ENCODE measurements at regions not wholly inside any gene's neighbourhood (a gene's known extent, or its start where the extent isn't known, plus 50 kb on each side); places are given as distances from the start of the nearest gene placed in this dataset.

GRCh38 chr9:119834064-119834620 lies 464.9 kb upstream of the BRINP1 start:
- Histone ChIP-seq H3K9me3 (ENCODE audit: control insufficient read depth, low read length) (no peaks in the 10 kb centered on the region), H3K36me3 (ENCODE audit: control insufficient read depth, insufficient read depth, low read length, severe bottlenecking) (no peaks in the 10 kb centered on the region), H3K27me3 (replicated peaks; ENCODE audit: control insufficient read depth, insufficient read depth, low read length) (no peaks in the 10 kb centered on the region), H3K4me1 (ENCODE audit: control insufficient read depth, insufficient read depth, low read length) (no peaks in the 10 kb centered on the region), H3K9ac (ENCODE audit: low read length) (no peak overlapping the region), H3K4me3 (ENCODE audit: low read length) (no peak overlapping the region)
- no peak for DNase-seq (ENCODE audit: low read depth)

DNA sequence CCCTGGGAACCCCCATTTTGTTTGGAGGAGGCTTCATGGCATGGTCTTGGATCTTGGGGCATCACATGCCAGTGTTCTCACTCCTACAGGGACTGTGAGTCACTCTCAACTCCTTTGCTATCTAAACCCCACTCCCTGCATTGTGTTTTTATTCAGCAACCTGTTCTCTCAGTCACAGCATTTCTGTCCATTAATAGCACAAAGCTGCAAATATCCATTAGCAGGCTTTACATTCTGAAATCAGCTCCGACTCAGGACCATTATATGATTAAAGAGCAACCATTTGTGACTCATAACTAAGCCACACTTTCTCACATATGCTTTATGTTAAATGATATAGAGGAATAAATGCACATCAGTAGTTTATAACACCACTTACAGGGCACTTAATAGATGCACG lies 462.1 kb upstream of the BRINP1 start:
- Histone ChIP-seq H3K4me3 (ENCODE audit: low read length) (no peak overlapping the region), H3K36me3 (ENCODE audit: control insufficient read depth, insufficient read depth, low read length, severe bottlenecking) (no peaks in the 10 kb centered on the region), H3K9me3 (ENCODE audit: control insufficient read depth, low read length) (no peaks in the 10 kb centered on the region), H3K9ac (ENCODE audit: low read length) (no peak overlapping the region), H3K27me3 (replicated peaks; ENCODE audit: control insufficient read depth, insufficient read depth, low read length) (no peaks in the 10 kb centered on the region), H3K4me1 (ENCODE audit: control insufficient read depth, insufficient read depth, low read length) (peaks cover 5% of the 10 kb centered on the region)
- DNase-seq (ENCODE audit: low read depth): no peak

DNA sequence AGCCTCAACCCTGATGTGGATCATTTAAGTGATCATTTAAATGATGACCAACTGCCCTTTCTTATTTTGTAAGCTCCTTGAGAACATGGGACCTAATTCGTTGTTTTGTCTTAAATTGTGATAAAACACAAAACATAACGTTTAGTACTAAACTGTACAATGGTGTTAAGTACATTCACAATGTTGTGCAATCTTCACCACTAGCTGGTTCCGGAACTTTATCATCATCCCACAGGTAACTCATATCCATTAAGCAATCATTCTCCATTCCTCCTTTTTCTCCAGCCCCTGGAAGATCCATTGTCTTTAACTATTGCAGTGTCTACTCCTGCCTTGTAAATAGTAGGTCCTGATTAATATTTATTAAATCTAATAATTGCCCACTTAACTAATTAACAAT lies 460.5 kb upstream of the BRINP1 start:
- Histone ChIP-seq H3K4me1 (ENCODE audit: control insufficient read depth, insufficient read depth, low read length) (peaks cover 5% of the 10 kb centered on the region), H3K4me3 (ENCODE audit: low read length) (no peak overlapping the region), H3K9me3 (ENCODE audit: control insufficient read depth, low read length) (no peaks in the 10 kb centered on the region), H3K27me3 (replicated peaks; ENCODE audit: control insufficient read depth, insufficient read depth, low read length) (peaks cover 10% of the 10 kb centered on the region), H3K9ac (ENCODE audit: low read length) (no peak overlapping the region), H3K36me3 (ENCODE audit: control insufficient read depth, insufficient read depth, low read length, severe bottlenecking) (no peaks in the 10 kb centered on the region)
- no peak for DNase-seq (ENCODE audit: low read depth)

- H3K4me1 ChIP-seq (ENCODE audit: control insufficient read depth, insufficient read depth, low read length): peaks cover 5% of the 10 kb centered on the region
- DNase-seq (ENCODE audit: low read depth): no peak
- peaks cover 10% of the 10 kb centered on the region for H3K27me3 ChIP-seq (replicated peaks; ENCODE audit: control insufficient read depth, insufficient read depth, low read length)
- no peaks in the 10 kb centered on the region for H3K36me3 ChIP-seq (ENCODE audit: control insufficient read depth, insufficient read depth, low read length, severe bottlenecking)
- no peak overlapping the region for H3K9ac ChIP-seq (ENCODE audit: low read length)
- H3K4me3 ChIP-seq (ENCODE audit: low read length): no peak overlapping the region
- no peaks in the 10 kb centered on the region for H3K9me3 ChIP-seq (ENCODE audit: control insufficient read depth, low read length)
Measured at GRCh38 chr9:119829186-119829585, 460.0 kb upstream of the BRINP1 start.

DNA sequence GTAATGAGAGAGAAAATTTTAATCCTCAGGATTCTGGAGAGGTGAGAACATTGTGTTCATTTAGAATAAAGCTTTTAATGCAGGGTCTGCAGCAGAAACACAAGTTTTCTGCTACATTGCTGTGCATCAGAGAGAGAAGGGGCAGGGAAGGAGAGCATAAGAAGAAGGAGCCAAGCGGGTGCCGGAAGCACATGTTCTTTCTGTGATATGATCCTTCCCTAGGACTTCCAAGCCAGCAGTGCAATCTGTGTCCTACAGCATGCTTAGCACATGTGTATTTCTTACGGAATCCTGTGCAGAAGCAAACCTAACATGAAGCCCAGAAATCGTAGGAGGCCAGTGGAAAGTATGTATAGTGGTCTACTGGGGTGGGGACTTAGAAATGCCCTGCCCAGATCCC lies 458.3 kb upstream of the BRINP1 start:
- DNase-seq (ENCODE audit: low read depth): no peak
- peaks cover 10% of the 10 kb centered on the region for H3K27me3 ChIP-seq (replicated peaks; ENCODE audit: control insufficient read depth, insufficient read depth, low read length)

DNA sequence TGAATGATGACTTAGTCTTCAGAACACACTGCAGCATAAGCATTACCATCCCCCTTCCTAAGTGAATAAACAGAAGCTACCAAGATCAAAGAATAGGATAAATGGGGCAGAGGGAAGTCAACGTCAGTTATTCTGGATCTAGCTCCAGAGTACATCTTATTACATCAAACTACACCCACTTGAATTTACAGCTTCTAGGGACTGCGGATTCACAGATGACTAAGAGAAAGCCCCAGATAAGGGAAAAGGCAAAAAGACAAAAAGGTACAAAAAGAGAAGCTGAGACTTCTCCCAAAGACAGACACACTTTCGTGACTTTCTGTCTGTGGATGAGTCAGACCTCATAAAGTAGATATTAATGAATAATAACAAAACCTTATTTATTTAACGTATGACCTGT lies 457.9 kb upstream of the BRINP1 start:
- H3K27me3 ChIP-seq (replicated peaks; ENCODE audit: control insufficient read depth, insufficient read depth, low read length): peaks cover 10% of the 10 kb centered on the region
- no peaks in the 10 kb centered on the region for H3K36me3 ChIP-seq (ENCODE audit: control insufficient read depth, insufficient read depth, low read length, severe bottlenecking)
- H3K9ac ChIP-seq (ENCODE audit: low read length): no peak overlapping the region
- H3K4me3 ChIP-seq (ENCODE audit: low read length): no peak overlapping the region
- DNase-seq (ENCODE audit: low read depth): no peak
- H3K4me1 ChIP-seq (ENCODE audit: control insufficient read depth, insufficient read depth, low read length): peaks cover 5% of the 10 kb centered on the region
- H3K9me3 ChIP-seq (ENCODE audit: control insufficient read depth, low read length): no peaks in the 10 kb centered on the region

More for the DNA sequence above, 458.3 kb upstream of the BRINP1 start:
- H3K4me3 ChIP-seq (ENCODE audit: low read length): no peak overlapping the region
- H3K9me3 ChIP-seq (ENCODE audit: control insufficient read depth, low read length): no peaks in the 10 kb centered on the region
- no peak overlapping the region for H3K9ac ChIP-seq (ENCODE audit: low read length)
- H3K36me3 ChIP-seq (ENCODE audit: control insufficient read depth, insufficient read depth, low read length, severe bottlenecking): no peaks in the 10 kb centered on the region
- peaks cover 5% of the 10 kb centered on the region for H3K4me1 ChIP-seq (ENCODE audit: control insufficient read depth, insufficient read depth, low read length)

- peaks cover 11% of the 10 kb centered on the region for H3K27me3 ChIP-seq (replicated peaks; ENCODE audit: control insufficient read depth, insufficient read depth, low read length)
- no peak for DNase-seq (ENCODE audit: low read depth)
Measured at GRCh38 chr9:119818726-119819435, 449.6 kb upstream of the BRINP1 start.

GRCh38 chr9:119810645-119811429 lies 441.6 kb upstream of the BRINP1 start:
- H3K36me3 ChIP-seq (ENCODE audit: control insufficient read depth, insufficient read depth, low read length, severe bottlenecking): no peaks in the 10 kb centered on the region
- H3K9ac ChIP-seq (ENCODE audit: low read length): peak overlapping the region; percentile 74
- DNase-seq (ENCODE audit: low read depth): peak; percentile 81
- H3K4me3 ChIP-seq (ENCODE audit: low read length): peak overlapping the region; percentile 36
- H3K27me3 ChIP-seq (replicated peaks; ENCODE audit: control insufficient read depth, insufficient read depth, low read length): no peaks in the 10 kb centered on the region
- peaks cover 20% of the 10 kb centered on the region for H3K4me1 ChIP-seq (ENCODE audit: control insufficient read depth, insufficient read depth, low read length)
- no peaks in the 10 kb centered on the region for H3K9me3 ChIP-seq (ENCODE audit: control insufficient read depth, low read length)

More at GRCh38 chr9:119818726-119819435, 449.6 kb upstream of the BRINP1 start:
- Histone ChIP-seq H3K4me1 (ENCODE audit: control insufficient read depth, insufficient read depth, low read length) (no peaks in the 10 kb centered on the region), H3K9me3 (ENCODE audit: control insufficient read depth, low read length) (no peaks in the 10 kb centered on the region), H3K9ac (ENCODE audit: low read length) (no peak overlapping the region), H3K4me3 (ENCODE audit: low read length) (no peak overlapping the region), H3K36me3 (ENCODE audit: control insufficient read depth, insufficient read depth, low read length, severe bottlenecking) (no peaks in the 10 kb centered on the region)

- no peaks in the 10 kb centered on the region for H3K36me3 ChIP-seq (ENCODE audit: control insufficient read depth, insufficient read depth, low read length, severe bottlenecking)
- H3K9me3 ChIP-seq (ENCODE audit: control insufficient read depth, low read length): no peaks in the 10 kb centered on the region
- DNase-seq (ENCODE audit: low read depth): no peak
- no peak overlapping the region for H3K9ac ChIP-seq (ENCODE audit: low read length)
- no peaks in the 10 kb centered on the region for H3K27me3 ChIP-seq (replicated peaks; ENCODE audit: control insufficient read depth, insufficient read depth, low read length)
- H3K4me1 ChIP-seq (ENCODE audit: control insufficient read depth, insufficient read depth, low read length): peaks cover 26% of the 10 kb centered on the region
- no peak overlapping the region for H3K4me3 ChIP-seq (ENCODE audit: low read length)
Measured at GRCh38 chr9:119803679-119804078, 434.4 kb upstream of the BRINP1 start.

- Histone ChIP-seq H3K9ac (ENCODE audit: low read length) (peak overlapping the region; percentile 78), H3K36me3 (ENCODE audit: control insufficient read depth, insufficient read depth, low read length, severe bottlenecking) (no peaks in the 10 kb centered on the region), H3K27me3 (replicated peaks; ENCODE audit: control insufficient read depth, insufficient read depth, low read length) (no peaks in the 10 kb centered on the region), H3K4me3 (ENCODE audit: low read length) (peak overlapping the region; percentile 5), H3K9me3 (ENCODE audit: control insufficient read depth, low read length) (no peaks in the 10 kb centered on the region), H3K4me1 (ENCODE audit: control insufficient read depth, insufficient read depth, low read length) (peaks cover 26% of the 10 kb centered on the region)
- peak; percentile 48 for DNase-seq (ENCODE audit: low read depth)
Measured at GRCh38 chr9:119802621-119803020, 433.4 kb upstream of the BRINP1 start.

DNA sequence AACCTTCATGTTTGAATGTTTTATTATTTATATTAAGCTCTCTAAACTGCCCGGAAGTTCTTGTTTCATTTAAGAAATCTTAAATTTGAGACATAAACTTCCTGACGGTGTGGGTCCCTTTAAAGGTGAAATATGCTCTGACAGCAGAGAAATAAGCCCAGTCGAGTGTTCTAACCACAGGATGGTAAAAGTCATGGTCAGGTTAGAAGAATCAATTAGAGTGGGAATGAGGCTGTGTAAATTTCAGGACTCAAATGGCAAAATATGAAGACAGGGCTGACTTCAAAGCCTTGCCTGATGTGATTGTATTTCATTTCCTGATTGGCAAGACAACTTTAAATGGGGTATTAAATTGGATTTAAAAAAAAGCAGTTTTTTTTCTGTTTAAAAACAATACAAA lies 432.9 kb upstream of the BRINP1 start:
- H3K4me1 ChIP-seq (ENCODE audit: control insufficient read depth, insufficient read depth, low read length): peaks cover 26% of the 10 kb centered on the region
- H3K27me3 ChIP-seq (replicated peaks; ENCODE audit: control insufficient read depth, insufficient read depth, low read length): no peaks in the 10 kb centered on the region
- DNase-seq (ENCODE audit: low read depth): no peak
- H3K4me3 ChIP-seq (ENCODE audit: low read length): no peak overlapping the region
- H3K9ac ChIP-seq (ENCODE audit: low read length): peak overlapping the region; percentile 78
- H3K9me3 ChIP-seq (ENCODE audit: control insufficient read depth, low read length): no peaks in the 10 kb centered on the region
- no peaks in the 10 kb centered on the region for H3K36me3 ChIP-seq (ENCODE audit: control insufficient read depth, insufficient read depth, low read length, severe bottlenecking)
